BJ (cell line): ENCODE measurements at regions not wholly inside any gene's neighbourhood (a gene's known extent, or its start where the extent isn't known, plus 50 kb on each side); places are given as distances from the start of the nearest gene placed in this dataset.
"Not testable (repeated sequence)": the region's sequence is repeated elsewhere in the genome, so short reads cannot be mapped to it uniquely, and the experiment has no call there.

Experiments
- CTCF ChIA-PET: fragments of 350-600 bp; formaldehyde crosslinking; extraction: SDS; loops from one replicate; lab custom pipeline; 2021; ENCODE audit warnings: antibody characterized with exemption, inconsistent platforms; lab: Yijun Ruan, JAX
- POLR2A ChIA-PET: fragments of 300-600 bp; sonication (Branson Sonifier 250); formaldehyde crosslinking; extraction: SDS; loops from one replicate; lab custom pipeline; 2021; ENCODE audit warnings: antibody characterized with exemption; lab: Charles Lee
- DNase-seq: peaks from one replicate; pipeline ENCODE4 v3.0.0-alpha.2; 2011; ENCODE audit warnings: low read depth
- H3K27me3 ChIP-seq: 2 replicates; pipeline ENCODE4 v1.6.0; 2011; ENCODE audit warnings: low read length; ENCODE audit not compliant: control insufficient read depth, insufficient read depth
- H3K36me3 ChIP-seq: 2 replicates; pipeline ENCODE4 v1.5.1; 2011; ENCODE audit warnings: low read length; ENCODE audit not compliant: control insufficient read depth, insufficient read depth
- H3K4me3 ChIP-seq: 2 replicates; pipeline ENCODE4 v1.5.1; 2011; ENCODE audit warnings: low read depth, mild to moderate bottlenecking, control low read depth, low read length
- CTCF ChIP-seq: IDR thresholded peaks from 2 replicates; pipeline ENCODE4 v1.5.1; 2011; ENCODE audit warnings: low read depth, mild to moderate bottlenecking, control low read depth, inconsistent platforms, low read length, moderate library complexity; ENCODE audit not compliant: insufficient read depth

- no peaks in the 10 kb centered on the region for H3K36me3 ChIP-seq
- ChIA-PET CTCF (interaction anchor here (0.6 to 2.5 kb wide), 25 partner anchors 8 to 275 kb away, joined by 3 to 17 read pairs (median 5); no protein-coding TSS in a partner anchor), POLR2A (no interaction called here)
- DNase-seq = no peak
- H3K4me3 ChIP-seq = no peak overlapping the region
- H3K27me3 ChIP-seq = no peaks in the 10 kb centered on the region
- peak; percentile 82 for TF ChIP-seq CTCF
These were observed 189.0 kb downstream of the RPIA start for GRCh38 chr2:88880441-88880953.

- H3K4me3 ChIP-seq = no peak overlapping the region
- no peak for TF ChIP-seq CTCF
- CTCF ChIA-PET = interaction anchor here (0.8 to 1.0 kb wide), 3 partner anchors 9 to 24 kb away, joined by 3 to 8 read pairs (median 4); no protein-coding TSS in a partner anchor
- H3K27me3 ChIP-seq = no peaks in the 10 kb centered on the region
- POLR2A ChIA-PET = no interaction called here
- no peaks in the 10 kb centered on the region for H3K36me3 ChIP-seq
- DNase-seq = no peak
These were observed 193.8 kb downstream of the RPIA start for GRCh38 chr2:88885275-88885674.

- no peak for DNase-seq
- H3K36me3 ChIP-seq = no peaks in the 10 kb centered on the region
- ChIA-PET CTCF (interaction anchor here (0.9 to 1.0 kb wide), 2 partner anchors 10 to 24 kb away, joined by 3 to 4 read pairs; no protein-coding TSS in a partner anchor), POLR2A (no interaction called here)
- H3K27me3 ChIP-seq = no peaks in the 10 kb centered on the region
- no peak overlapping the region for H3K4me3 ChIP-seq
- TF ChIP-seq CTCF = no peak
These were observed 194.4 kb downstream of the RPIA start for GRCh38 chr2:88885679-88886416.

DNA sequence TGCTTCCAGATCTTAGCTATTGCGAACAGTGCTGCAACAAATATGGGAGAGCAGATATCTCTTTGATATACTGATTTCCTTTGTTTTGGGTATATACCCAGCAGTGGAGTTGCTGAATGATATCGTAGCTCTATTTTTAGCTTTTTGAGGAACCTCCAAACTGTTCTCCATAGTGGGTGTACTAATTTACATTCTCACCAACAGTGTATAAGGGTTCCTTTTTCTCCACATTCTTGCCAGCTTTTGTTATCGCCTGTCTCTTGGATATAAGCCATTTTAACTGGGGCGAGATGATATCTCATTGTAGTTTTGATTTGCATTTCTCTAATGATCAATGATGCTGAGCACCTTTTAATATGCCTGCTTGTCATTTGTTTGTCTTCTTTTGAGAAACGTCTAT is 196.0 kb downstream of the RPIA start:
- H3K27me3 ChIP-seq, CTCF ChIA-PET, H3K4me3 ChIP-seq, H3K36me3 ChIP-seq, DNase-seq, POLR2A ChIA-PET: not testable (repeated sequence)

GRCh38 chr2:88892207-88892606 is 200.7 kb downstream of the RPIA start:
- no peak for TF ChIP-seq CTCF
- POLR2A ChIA-PET = no interaction called here
- no peak for DNase-seq
- CTCF ChIA-PET = interaction anchor here (1.0 to 3.7 kb wide), 2 partner anchors 12 to 18 kb away, joined by 4 to 17 read pairs; no protein-coding TSS in a partner anchor
- Histone ChIP-seq H3K4me3 (no peak overlapping the region), H3K27me3 (no peaks in the 10 kb centered on the region), H3K36me3 (no peaks in the 10 kb centered on the region)
